MV-4-11 (cell line): ENCODE measurements at regions not wholly inside any gene's neighbourhood (a gene's known extent, or its start where the extent isn't known, plus 50 kb on each side); places are given as distances from the start of the nearest gene placed in this dataset.
"Not testable (repeated sequence)": the region's sequence is repeated elsewhere in the genome, so short reads cannot be mapped to it uniquely, and the experiment has no call there.

Source experiments
- DNase-seq: peaks from one replicate; lab custom pipeline; 2025; lab: John Stamatoyannopoulos, UW

DNA sequence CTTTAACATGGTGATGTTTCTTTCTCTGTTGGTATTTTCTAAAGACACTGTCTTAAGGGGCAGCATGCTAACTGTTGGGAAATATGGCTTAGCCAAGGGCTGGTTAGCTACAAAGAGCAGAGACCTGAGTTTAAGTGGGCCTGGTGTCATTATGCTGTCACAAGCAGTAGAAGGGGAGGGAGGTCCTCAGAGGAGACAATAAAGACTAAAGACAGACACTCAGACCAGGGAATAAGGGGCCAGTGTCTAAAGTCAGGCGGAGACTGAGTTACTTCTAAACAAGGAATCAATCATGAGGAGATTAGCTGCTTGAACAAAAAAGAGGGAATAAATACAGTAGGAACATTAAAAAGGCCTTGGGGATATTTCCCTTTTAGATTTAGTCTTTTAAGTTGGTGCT is 142.7 kb upstream of the DPPA4 start:
- no peak for DNase-seq

DNA sequence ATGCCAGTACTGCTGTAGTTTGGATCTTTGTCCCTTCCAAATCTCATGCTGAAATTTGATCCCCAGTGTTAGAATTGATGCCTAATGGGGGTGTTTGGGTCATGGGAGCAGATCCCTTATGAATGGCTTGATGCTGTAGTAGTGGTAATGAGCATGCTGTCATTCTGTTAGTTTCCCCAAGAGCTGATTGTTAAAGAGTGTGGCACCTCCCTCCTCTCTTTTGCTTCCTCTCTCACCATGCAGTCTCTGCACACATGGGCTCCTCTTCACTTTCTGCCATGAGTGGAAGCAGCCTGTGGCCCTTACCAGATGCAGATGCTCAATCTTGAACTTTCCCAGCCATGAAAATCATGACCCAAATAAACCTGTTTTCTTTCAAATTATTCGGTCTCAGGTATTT is 141.3 kb upstream of the DPPA4 start:
- DNase-seq, result no peak

DNA sequence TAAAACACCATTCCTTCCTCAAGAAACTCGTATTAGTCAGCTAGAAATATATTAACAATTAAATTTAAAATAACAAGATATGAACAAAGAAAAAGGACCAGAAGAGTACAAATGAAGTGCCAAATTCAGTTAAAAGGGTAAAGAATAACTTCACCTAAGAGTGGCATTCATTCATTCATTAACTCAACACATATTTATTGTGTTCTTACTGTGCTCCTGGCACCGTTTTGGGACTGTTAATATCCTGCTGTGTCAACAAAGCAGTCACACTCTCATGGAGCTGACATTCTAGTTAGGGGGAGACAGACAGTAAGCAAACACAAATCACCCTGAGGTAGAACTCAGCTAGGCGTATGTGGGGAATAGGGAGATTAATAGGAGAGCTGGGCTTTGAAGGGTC is 123.6 kb upstream of the DPPA4 start:
- no peak for DNase-seq

DNA sequence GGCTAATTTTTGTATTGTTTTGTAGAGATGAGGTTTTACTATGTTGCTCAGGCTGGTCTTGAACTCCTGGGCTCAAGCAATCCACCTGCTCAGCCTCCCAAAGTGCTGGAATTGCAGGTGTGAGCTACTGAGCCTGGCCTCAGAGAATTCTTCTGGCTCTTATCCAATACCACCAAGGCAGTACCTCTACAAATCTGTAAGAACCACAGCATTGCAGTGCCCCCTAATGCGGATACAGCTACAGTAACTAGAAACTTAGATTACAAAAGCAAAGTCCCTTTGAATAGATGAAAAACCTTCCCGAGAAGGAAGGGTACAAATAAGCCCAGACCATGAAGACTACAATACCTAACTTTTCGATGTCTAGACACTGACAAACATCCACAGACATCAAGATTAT is 107.9 kb upstream of the DPPA4 start:
- DNase-seq, result no peak

DNA sequence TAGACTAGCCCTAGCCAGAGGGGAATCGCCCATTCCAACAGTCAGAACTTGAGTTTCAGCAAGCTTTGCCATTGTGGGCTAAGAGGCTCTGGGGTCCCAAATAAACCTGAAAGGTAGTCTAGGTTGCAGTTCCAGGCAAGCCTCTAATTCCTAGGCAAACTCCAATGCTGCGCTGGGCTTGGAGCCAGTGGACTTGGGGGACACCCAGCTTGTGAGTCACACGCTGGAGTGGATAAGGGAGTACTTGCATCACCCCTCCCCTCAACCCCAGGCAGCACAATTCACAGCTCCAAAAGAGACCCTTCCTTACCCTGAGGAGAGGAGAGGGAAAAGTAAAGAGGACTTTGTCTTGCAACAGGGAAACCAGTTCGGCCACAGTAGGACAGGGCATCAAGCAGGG is 105.2 kb upstream of the DPPA4 start:
- no peak for DNase-seq

DNA sequence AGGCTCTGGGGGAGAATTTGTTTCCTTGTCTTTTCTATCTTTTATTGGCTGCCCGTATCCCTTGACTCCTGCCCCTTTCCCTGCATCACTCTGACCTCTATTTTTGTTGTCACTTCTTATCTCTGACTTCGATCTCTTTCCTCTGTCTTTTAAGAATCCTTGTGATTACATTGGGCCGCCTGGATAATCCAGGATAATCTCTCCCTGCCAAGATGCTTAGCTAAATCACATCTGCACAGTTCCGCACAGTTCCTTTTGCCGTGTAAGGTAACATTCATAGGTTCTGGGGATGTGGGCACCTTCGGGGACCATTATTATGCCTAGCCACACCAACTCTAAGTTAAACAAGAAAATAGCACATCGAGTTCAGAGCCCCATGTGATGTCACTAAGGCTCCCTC is 103.0 kb upstream of the DPPA4 start:
- DNase-seq, result no peak

DNA sequence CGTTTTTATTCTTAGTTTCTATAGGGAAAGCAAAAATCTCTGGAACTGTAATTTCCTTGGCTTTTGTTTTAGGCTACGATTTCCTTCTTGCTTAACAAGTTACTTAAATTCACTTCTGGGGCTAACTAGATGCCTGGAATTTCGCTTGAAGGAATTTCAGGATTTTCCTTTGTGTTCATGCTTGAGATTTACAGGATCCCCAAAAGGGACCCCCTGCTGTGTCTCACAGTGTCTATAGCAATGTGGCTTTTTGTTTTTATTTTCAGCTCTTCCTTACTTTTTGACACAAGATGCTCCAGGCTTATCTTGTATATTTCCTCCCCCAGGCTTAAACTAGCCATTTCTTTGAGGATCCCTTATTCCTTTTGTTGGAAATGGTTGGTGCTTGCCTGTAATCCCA is 95.5 kb upstream of the DPPA4 start:
- DNase-seq, result no peak

DNA sequence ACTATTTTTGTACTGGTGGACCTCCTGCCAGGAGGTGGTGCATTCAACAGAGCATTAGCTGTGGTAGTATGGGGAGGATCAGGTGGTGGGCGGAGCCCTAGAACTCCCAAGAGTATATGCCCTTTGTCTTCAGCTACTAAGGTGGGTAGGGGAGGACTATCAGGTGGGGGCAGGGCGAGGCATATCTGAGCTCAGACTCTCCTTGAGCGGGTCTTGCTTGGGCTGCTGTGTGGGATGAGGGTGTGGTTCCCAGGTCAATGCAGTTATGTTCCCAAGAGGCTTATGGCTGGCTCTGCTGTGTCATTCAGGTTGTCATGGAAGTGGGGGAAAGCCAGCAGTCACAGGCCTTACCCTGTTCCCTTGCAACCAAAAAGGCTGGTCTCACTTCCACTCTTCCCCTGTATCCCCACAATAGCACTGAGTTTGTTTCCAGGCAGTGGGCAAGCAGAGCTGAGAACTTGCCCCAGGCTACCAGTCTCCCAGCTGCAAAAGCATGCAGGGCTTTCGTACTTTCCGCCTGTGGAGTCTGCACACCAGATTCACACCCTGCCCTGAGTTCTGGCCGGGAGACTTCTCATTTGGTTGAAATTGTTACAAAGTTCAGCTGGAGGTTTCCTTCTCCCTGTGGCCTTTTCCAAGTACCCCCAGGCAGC is 93.7 kb upstream of the DPPA4 start:
- no peak for DNase-seq

DNA sequence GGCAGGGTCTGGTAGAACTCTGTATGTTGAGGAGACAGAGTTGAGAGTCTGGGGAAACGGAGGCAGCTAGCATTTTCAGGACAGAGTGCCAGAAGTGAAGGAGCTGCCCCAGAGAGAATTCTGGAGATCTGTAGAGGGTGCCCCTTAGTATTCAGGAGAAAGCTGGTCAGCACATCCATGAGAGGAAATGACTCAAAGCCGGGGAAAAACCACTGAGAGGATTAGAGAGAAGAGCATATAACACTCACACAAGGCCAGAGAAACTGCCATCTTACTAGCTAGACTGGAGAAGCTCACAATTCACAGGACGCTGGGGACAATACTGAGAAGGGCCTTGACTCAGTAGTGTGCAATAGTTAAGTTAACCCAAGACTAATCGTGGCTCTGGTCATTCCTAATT is 75.7 kb upstream of the DPPA4 start:
- peak; percentile 83 for DNase-seq

DNA sequence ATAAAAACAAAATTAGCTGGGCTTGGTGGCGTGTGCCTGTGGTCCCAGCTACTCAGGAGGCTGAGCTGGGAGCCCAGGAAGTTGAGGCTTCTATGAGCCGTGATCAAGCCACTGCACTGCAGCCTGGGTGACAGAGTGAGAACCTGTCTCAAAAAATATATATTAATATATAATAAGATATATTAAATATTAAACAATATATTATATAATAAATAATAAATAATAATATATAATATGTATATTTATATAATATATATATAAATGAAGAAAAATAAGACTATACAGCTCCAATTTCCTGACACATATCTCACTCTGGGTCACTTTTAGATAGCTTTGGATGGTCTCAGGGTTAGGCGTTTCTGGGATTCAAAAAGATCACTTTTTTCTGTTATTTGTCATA is 74.2 kb upstream of the DPPA4 start:
- no peak for DNase-seq

DNA sequence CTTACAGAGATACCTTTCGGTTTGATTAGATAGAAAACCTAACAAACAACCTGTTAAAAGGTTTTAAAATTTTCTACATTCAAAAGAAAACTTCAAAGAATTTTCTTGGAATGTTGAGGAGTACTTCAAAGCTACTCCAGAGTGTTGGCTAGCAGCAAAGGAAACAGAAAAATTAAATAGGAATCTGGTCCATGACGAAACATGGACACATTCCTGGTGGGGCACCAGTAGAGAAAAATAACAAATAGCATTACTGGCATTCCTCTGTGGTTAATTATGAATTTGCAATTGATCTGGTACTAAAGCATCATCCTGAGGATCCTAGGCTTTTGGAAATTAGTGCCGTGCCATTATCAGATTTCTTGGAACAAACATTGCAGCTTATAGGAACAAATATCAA is 59.5 kb upstream of the DPPA4 start:
- DNase-seq, result no peak

DNA sequence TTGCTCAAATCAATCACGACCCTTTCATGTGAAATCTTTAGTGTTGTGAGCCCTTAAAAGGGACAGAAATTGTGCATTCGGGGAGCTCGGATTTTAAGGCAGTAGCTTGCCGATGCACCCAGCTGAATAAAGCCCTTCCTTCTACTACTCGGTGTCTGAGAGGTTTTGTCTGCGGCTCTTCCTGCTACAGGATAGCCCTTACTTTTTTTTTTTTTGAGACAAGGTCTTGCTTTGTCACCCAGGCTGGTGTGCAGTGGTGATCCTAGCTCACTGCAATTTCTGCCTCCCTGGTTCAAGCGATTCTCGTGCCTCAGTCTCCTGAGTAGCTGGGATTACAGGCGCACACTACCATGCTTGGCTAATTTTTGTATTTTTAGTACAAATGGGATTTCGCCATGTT is 56.4 kb upstream of the DPPA4 start:
- DNase-seq, result not testable (repeated sequence)

DNA sequence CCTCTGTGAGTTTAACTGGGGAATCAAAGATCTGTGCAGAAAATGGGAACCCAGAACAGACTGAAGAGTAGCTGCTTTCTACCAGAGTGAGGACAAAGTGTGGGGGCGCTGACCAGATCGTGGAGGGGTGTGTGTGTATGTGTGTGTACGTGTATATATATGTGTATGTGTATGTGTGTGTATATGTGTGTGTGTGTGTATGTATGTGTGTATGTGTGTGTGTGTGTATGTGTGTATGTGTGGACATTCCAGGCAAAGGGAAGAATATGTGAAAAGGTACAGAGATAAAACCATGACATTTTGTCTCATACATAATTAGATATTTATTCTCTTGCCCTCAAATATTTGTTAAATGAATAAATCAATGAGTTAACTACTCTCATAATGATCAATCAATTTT is 54.9 kb upstream of the DPPA4 start:
- no peak for DNase-seq

DNA sequence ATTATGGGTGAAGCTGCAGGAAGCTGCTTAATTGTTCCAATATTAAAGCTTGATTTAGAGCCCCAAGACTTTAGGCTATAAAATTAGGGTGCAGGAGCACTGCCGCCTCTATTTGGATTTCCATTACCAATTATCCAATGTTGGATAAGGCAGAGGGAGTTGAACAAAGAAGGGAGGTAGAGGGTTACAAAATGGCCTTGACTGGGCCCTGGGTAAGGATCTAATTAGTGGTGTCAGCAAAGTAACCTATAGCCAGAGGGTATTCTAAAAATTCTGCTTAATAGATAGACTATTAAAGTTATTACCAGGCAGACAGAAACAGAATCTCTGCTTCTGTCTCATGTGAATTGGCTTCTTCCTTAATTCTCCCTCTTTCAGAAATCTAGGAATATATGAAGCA is 50.3 kb upstream of the DPPA4 start:
- DNase-seq, result no peak

DNA sequence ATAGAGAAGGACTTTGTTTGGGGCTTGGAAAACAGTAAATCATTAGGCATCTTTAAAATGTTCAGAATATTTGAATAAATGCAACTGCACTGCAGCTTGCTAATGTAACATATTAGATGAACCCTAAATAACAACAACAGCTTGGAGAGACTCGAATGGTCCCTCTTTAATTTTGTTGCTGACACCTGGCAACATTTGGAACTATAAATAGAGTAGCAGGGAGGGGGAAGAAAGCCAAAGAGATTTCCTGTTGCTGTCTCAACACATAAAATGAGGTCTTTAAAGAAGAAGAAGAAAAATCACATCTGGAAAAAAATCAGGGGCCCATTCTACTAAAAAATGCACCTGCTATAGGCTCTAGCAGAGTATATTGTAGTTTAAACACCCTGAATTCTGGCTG is 49.9 kb upstream of the DPPA4 start:
- no peak for DNase-seq
